Neuronal stem cell (in vitro differentiated cells): ENCODE measurements at regions not wholly inside any gene's neighbourhood (a gene's known extent, or its start where the extent isn't known, plus 50 kb on each side); places are given as distances from the start of the nearest gene placed in this dataset.

ENCODE experiments used
- DNase-seq: peaks from one replicate; pipeline ENCODE4 v3.0.0-alpha.2; 2013; ENCODE audit warnings: low spot score
- H2AFZ ChIP-seq: one replicate; pipeline ENCODE4 v1.6.1; 2013; ENCODE audit warnings: mild to moderate bottlenecking, low read length, inconsistent platforms
- H2AK5ac ChIP-seq: 2 replicates; pipeline ENCODE4 v1.6.1; 2013; ENCODE audit warnings: low read depth, mild to moderate bottlenecking, inconsistent platforms, low read length, moderate library complexity, mixed read lengths
- H2BK120ac ChIP-seq: 2 replicates; pipeline ENCODE4 v1.6.1; 2013; ENCODE audit warnings: low read depth, mild to moderate bottlenecking, inconsistent platforms, low read length, moderate library complexity, mixed read lengths
- H2BK12ac ChIP-seq: one replicate; pipeline ENCODE4 v1.6.1; 2013; ENCODE audit warnings: low read length, inconsistent platforms
- H2BK15ac ChIP-seq: 2 replicates; pipeline ENCODE4 v1.6.1; 2013; ENCODE audit warnings: mild to moderate bottlenecking, low read length, inconsistent platforms, mixed read lengths
- H2BK5ac ChIP-seq: one replicate; pipeline ENCODE4 v1.6.1; 2013; ENCODE audit warnings: inconsistent platforms, mild to moderate bottlenecking, low read length, moderate library complexity
- H3K14ac ChIP-seq: one replicate; pipeline ENCODE4 v1.6.1; 2013; ENCODE audit warnings: low read length, inconsistent platforms
- H3K18ac ChIP-seq: 2 replicates; pipeline ENCODE4 v1.6.1; 2013; ENCODE audit warnings: low read length, inconsistent platforms
- H3K23ac ChIP-seq: 2 replicates; pipeline ENCODE4 v1.6.1; 2013; ENCODE audit warnings: low read depth, mild to moderate bottlenecking, mixed read lengths, low read length, inconsistent platforms; ENCODE audit not compliant: poor library complexity
- H3K27ac ChIP-seq: replicated peaks from 3 replicates; pipeline ENCODE4 v1.5.1; 2013; ENCODE audit warnings: low read length, inconsistent platforms
- H3K27me3 ChIP-seq, 3 experiments: 2 replicates each; pipeline ENCODE4 v1.6.1; 2013; ENCODE audit warnings: low read length in 3 of 3, mild to moderate bottlenecking in 2 of 3, inconsistent platforms in 1 of 3, low read depth in 1 of 3, mixed read lengths in 1 of 3, moderate library complexity in 1 of 3; ENCODE audit not compliant: control insufficient read depth in 3 of 3, insufficient read depth in 3 of 3
- H3K36me3 ChIP-seq, 2 donors: replicated peaks in 1 of 2; 2 replicates each; pipeline ENCODE4 v1.6.1; 2013; ENCODE audit warnings: low read length in 2 of 2; ENCODE audit not compliant: control insufficient read depth in 2 of 2, insufficient read depth in 2 of 2
- H3K4ac ChIP-seq: 2 replicates; pipeline ENCODE4 v1.6.1; 2013; ENCODE audit warnings: inconsistent platforms, mild to moderate bottlenecking, low read length, moderate library complexity
- H3K4me1 ChIP-seq, 2 donors: 1 replicate in 1 of 2; 2 replicates in 1 of 2; pipeline ENCODE4 v1.6.1; 2013; ENCODE audit warnings: low read length in 2 of 2, low read depth in 1 of 2; ENCODE audit not compliant: control insufficient read depth in 2 of 2, insufficient read depth in 1 of 2
- H3K4me2 ChIP-seq: one replicate; pipeline ENCODE4 v1.6.1; 2013; ENCODE audit warnings: mild to moderate bottlenecking, low read length, inconsistent platforms; ENCODE audit not compliant: insufficient read depth, poor library complexity, severe bottlenecking
- H3K4me3 ChIP-seq, 2 donors: 2 replicates each; pipeline ENCODE4 v1.5.1; 2013; ENCODE audit warnings: low read length in 2 of 2, mild to moderate bottlenecking in 2 of 2, inconsistent platforms in 1 of 2, moderate library complexity in 1 of 2
- H3K79me1 ChIP-seq: one replicate; pipeline ENCODE4 v1.6.1; 2013; ENCODE audit warnings: low read depth, mild to moderate bottlenecking, inconsistent platforms, low read length, moderate library complexity
- H3K9ac ChIP-seq: one replicate; pipeline ENCODE4 v1.6.1; 2013; ENCODE audit warnings: mild to moderate bottlenecking, low read depth, low read length, inconsistent platforms; ENCODE audit not compliant: poor library complexity
- H3K9me3 ChIP-seq, 2 donors: replicated peaks in 1 of 2; 2 replicates each; pipeline versions ENCODE3 to v1.6.1; 2013; ENCODE audit warnings: low read length in 2 of 2, mild to moderate bottlenecking in 2 of 2, inconsistent platforms in 1 of 2, low read depth in 1 of 2, mixed read lengths in 1 of 2, moderate library complexity in 1 of 2; ENCODE audit not compliant: control insufficient read depth in 2 of 2, insufficient read depth in 1 of 2
- H4K8ac ChIP-seq: one replicate; pipeline ENCODE4 v1.6.1; 2013; ENCODE audit warnings: low read depth, mild to moderate bottlenecking, inconsistent platforms, low read length, moderate library complexity
- H4K91ac ChIP-seq: one replicate; pipeline ENCODE4 v1.6.1; 2013; ENCODE audit warnings: low read length, low read depth, mild to moderate bottlenecking, inconsistent platforms; ENCODE audit not compliant: poor library complexity
- WGBS, 2 donors: extraction: QIAGEN DNeasy Blood & Tissue Kit; methylation state at CpG; one replicate each; pipeline ENCODE4 v1.1.7; 2013; ENCODE audit warnings: missing lambda C conversion rate in 2 of 2, mixed read lengths in 1 of 2; ENCODE audit not compliant: insufficient read length in 2 of 2, insufficient replicate concordance in 1 of 2; ENCODE audit errors: extremely low coverage in 2 of 2; 5-methylcytosine and 5-hydroxymethylcytosine counted together

GRCh38 chr6:133130863-133131262 is 110.3 kb upstream of the EYA4 start:
- no peak overlapping the region for H3K4ac ChIP-seq

GRCh38 chr6:133131621-133132465 is 109.3 kb upstream of the EYA4 start:
- no peak for DNase-seq
- no peak overlapping the region for H2AK5ac ChIP-seq
- H3K9ac ChIP-seq = no peak overlapping the region
- no CpG with 5 or more reads among the region's 10 CpGs for WGBS, 2 donors
- H3K27me3 ChIP-seq = no peaks in the 10 kb centered on the region
- H2BK12ac ChIP-seq = no peak overlapping the region
- H3K9me3 ChIP-seq = no peaks in the 10 kb centered on the region
- peak overlapping the region; percentile 75 for H2AFZ ChIP-seq
- H4K91ac ChIP-seq = no peak overlapping the region
- no peak overlapping the region for H3K23ac ChIP-seq
- H2BK5ac ChIP-seq = no peak overlapping the region
- H3K14ac ChIP-seq = no peak overlapping the region
- H3K36me3 ChIP-seq = no peaks in the 10 kb centered on the region
- H4K8ac ChIP-seq = no peak overlapping the region
- no peak overlapping the region for H3K4ac ChIP-seq
- no peaks in the 10 kb centered on the region for H3K79me1 ChIP-seq
- H3K18ac ChIP-seq = peak overlapping the region; percentile 66
- no peak overlapping the region for H2BK120ac ChIP-seq
- no peak overlapping the region for H3K27ac ChIP-seq
- H3K4me2 ChIP-seq = no peak overlapping the region
- H3K4me3 ChIP-seq = no peak overlapping the region
- no peak overlapping the region for H2BK15ac ChIP-seq
- H3K4me1 ChIP-seq = peaks cover 9 to 15% of the 10 kb centered on the region in 2 donors

More at GRCh38 chr6:133130863-133131262, 110.3 kb upstream of the EYA4 start:
- no peak overlapping the region for H2BK12ac ChIP-seq
- no peaks in the 10 kb centered on the region for H3K79me1 ChIP-seq
- no peak overlapping the region for H2BK120ac ChIP-seq
- no peak for DNase-seq
- no peak overlapping the region for H4K8ac ChIP-seq
- no peak overlapping the region for H2AK5ac ChIP-seq
- no peak overlapping the region for H3K9ac ChIP-seq
- H3K36me3 ChIP-seq = no peaks in the 10 kb centered on the region
- H3K27me3 ChIP-seq = no peaks in the 10 kb centered on the region
- no peaks in the 10 kb centered on the region for H3K9me3 ChIP-seq
- no CpG with 5 or more reads among the region's 2 CpGs for WGBS, 2 donors
- H3K23ac ChIP-seq = no peak overlapping the region
- no peak overlapping the region for H3K14ac ChIP-seq
- peaks cover 7 to 15% of the 10 kb centered on the region in 2 donors for H3K4me1 ChIP-seq
- H4K91ac ChIP-seq = no peak overlapping the region
- no peak overlapping the region for H2BK15ac ChIP-seq
- peak overlapping the region; percentile 30 for H3K18ac ChIP-seq
- no peak overlapping the region for H2AFZ ChIP-seq
- no peak overlapping the region for H3K4me3 ChIP-seq
- no peak overlapping the region for H3K4me2 ChIP-seq
- H3K27ac ChIP-seq = no peak overlapping the region
- H2BK5ac ChIP-seq = no peak overlapping the region

GRCh38 chr6:133132466-133132971 is 108.6 kb upstream of the EYA4 start:
- peaks cover 9 to 15% of the 10 kb centered on the region in 2 donors for H3K4me1 ChIP-seq
- no peak overlapping the region for H4K91ac ChIP-seq
- no peak overlapping the region for H2BK12ac ChIP-seq
- peak overlapping the region; percentile 75 for H2AFZ ChIP-seq
- no peak overlapping the region for H3K14ac ChIP-seq
- H3K27ac ChIP-seq = no peak overlapping the region
- no peak overlapping the region for H2AK5ac ChIP-seq
- H2BK120ac ChIP-seq = no peak overlapping the region
- no peaks in the 10 kb centered on the region for H3K36me3 ChIP-seq
- H3K79me1 ChIP-seq = no peaks in the 10 kb centered on the region
- H3K23ac ChIP-seq = no peak overlapping the region
- H2BK5ac ChIP-seq = no peak overlapping the region
- no peak overlapping the region for H3K4me3 ChIP-seq
- no peak overlapping the region for H4K8ac ChIP-seq
- H3K4me2 ChIP-seq = no peak overlapping the region
- H3K27me3 ChIP-seq = no peaks in the 10 kb centered on the region
- no peak overlapping the region for H3K18ac ChIP-seq
- no peak overlapping the region for H3K4ac ChIP-seq
- no peaks in the 10 kb centered on the region for H3K9me3 ChIP-seq
- no peak for DNase-seq
- no peak overlapping the region for H2BK15ac ChIP-seq
- no CpG with 5 or more reads among the region's 12 CpGs for WGBS, 2 donors
- H3K9ac ChIP-seq = no peak overlapping the region

- no peak overlapping the region for H4K91ac ChIP-seq
- WGBS, 2 donors = no CpG with 5 or more reads among the region's 1 CpG
- no peaks in the 10 kb centered on the region for H3K27me3 ChIP-seq
- H3K23ac ChIP-seq = no peak overlapping the region
- DNase-seq = no peak
- H3K14ac ChIP-seq = no peak overlapping the region
- no peak overlapping the region for H4K8ac ChIP-seq
- H2BK15ac ChIP-seq = no peak overlapping the region
- no peak overlapping the region for H3K9ac ChIP-seq
- no peak overlapping the region for H2BK12ac ChIP-seq
- peaks cover 9 to 11% of the 10 kb centered on the region in 2 donors for H3K4me1 ChIP-seq
- no peaks in the 10 kb centered on the region for H3K79me1 ChIP-seq
- no peak overlapping the region for H2BK120ac ChIP-seq
- H2AK5ac ChIP-seq = no peak overlapping the region
- no peak overlapping the region for H2AFZ ChIP-seq
- H3K4ac ChIP-seq = no peak overlapping the region
- peak overlapping the region; percentile 53 for H3K27ac ChIP-seq
- no peak overlapping the region for H3K4me2 ChIP-seq
- no peaks in the 10 kb centered on the region for H3K36me3 ChIP-seq
- no peaks in the 10 kb centered on the region for H3K9me3 ChIP-seq
- no peak overlapping the region for H2BK5ac ChIP-seq
- no peak overlapping the region for H3K4me3 ChIP-seq
- no peak overlapping the region for H3K18ac ChIP-seq
These were observed 104.8 kb upstream of the EYA4 start for GRCh38 chr6:133136177-133136880.
